ENCODE measurements at regions not wholly inside any gene's neighbourhood (a gene's known extent, or its start where the extent isn't known, plus 50 kb on each side); places are given as distances from the start of the nearest gene placed in this dataset.

DNA sequence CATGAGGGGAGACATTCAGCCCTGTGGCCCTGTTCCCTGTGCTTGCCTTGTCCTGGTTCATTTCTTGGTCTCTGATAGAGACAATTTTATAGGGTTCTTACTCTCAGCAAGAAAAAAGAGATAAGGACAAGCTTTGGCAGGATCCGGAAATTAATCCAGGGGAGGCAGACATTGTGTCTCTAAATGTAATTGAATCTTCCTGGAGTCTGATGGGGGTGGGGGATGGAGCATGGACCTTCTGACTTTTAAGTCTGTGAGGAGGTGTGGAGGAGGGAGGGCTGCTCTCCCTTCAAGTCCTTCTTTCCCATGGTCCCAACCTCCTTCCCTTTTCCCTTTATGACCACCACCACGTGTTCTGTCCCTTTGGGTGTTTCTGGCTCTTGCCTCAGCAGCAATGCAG lies 512.7 kb downstream of the DHX35 start:
- in situ Hi-C loops (cut with HindIII; ENCODE audit: low sequenced_read_pairs) = no loop called here

DNA sequence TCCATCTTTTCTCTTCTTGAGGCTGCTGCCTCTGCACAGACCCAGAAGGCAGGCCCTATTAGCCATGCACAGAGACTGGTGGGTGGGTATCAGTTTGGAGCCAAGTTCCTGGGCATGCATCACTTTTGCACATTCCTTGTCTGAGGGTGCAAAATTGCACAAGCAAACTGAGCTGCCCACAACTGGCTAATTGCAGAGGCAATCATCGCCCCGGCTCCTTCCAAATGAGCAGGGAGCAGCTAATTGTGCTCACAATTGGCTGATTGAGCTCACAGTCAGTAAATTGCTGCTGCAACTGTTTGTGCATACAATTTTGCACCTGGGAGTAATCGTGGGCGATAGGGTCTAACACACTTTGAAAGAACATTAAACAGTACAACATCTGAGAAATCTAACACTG lies 511.4 kb downstream of the DHX35 start:
- in situ Hi-C loops (cut with HindIII; ENCODE audit: low sequenced_read_pairs) = no loop called here

DNA sequence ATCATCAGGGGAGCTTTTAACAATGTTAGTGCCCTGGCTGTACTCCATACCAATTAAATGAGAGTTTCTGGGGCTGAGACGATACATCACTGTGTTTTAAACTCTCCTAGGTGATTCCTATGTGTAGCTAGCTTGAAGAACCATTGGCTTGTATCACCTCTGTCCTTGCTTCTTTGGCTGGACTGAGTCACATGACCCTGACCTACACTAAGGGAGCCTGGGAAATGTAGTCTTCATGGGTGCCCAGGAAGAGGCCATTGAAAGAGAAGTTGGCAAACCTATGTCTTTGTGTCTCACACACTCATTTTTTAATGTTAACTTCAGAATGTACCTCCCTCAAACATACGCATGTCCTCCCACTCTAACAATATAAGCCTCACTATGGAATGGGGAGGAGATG lies 506.6 kb downstream of the DHX35 start:
- in situ Hi-C loops (cut with HindIII; ENCODE audit: low sequenced_read_pairs) = no loop called here

DNA sequence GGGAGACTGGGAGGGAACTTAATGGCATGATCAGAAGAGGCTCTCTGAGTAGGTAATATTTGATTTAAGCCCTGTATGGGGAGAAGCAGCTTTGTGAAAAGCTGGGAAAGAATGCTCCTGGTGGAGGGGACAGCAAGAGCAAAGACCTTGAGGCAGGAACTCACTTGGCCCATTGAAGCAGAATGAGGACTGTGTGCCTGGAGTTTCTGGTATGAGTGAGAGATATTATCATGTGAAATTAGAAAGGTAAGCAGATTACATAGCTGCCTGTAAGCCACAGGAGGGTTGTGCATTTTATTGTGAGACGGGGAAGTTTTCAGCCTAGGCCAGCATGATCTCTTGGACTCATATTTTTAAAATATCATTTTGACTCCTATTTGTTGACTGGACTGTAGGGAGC lies 502.1 kb downstream of the DHX35 start:
- in situ Hi-C loops (cut with HindIII; ENCODE audit: low sequenced_read_pairs) = no loop called here

DNA sequence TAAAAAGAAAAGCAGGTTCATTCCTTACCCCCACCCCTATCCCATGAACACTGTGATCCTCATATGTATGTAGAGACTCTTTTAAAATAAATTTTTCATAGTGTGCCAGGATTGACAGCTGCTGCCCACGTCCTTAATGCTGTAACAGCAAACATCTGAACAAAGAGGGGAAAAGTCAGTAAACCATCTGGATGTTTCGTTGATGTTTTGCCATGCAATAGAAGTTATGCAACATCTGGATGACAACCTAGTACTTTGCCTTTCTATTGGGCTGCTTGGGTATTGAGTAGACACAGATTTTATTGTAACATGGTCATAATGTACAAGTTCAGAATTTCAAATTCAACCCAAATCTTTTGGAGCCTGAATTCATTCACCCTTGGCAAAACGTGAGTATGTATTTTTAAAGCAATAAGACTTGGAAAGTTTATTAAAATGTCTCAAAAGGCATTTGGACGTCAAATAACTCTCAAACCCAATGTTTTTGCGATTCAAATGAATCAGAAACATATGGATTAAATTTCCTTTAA lies 500.3 kb downstream of the DHX35 start:
- in situ Hi-C loops (cut with HindIII; ENCODE audit: low sequenced_read_pairs) = no loop called here

DNA sequence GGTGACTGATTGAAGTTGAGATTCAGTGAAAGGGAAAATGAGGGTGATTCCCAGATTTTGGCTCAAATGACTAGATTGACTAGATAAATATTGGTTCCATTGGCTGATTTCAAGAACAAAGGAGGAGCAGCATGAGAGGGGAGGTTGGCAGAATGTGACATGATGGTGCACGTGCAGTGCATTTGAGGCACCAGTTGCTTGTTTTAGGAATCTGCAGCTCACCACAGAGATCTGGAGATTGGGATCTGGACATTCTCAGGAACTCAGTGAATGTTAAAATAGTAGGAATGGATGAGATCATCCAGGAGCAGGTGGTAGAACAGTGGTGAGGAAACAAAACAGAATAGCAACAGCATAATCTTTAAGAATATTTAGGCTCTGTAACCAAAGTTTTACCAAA lies 496.3 kb downstream of the DHX35 start:
- in situ Hi-C loops (cut with HindIII; ENCODE audit: low sequenced_read_pairs) = no loop called here

DNA sequence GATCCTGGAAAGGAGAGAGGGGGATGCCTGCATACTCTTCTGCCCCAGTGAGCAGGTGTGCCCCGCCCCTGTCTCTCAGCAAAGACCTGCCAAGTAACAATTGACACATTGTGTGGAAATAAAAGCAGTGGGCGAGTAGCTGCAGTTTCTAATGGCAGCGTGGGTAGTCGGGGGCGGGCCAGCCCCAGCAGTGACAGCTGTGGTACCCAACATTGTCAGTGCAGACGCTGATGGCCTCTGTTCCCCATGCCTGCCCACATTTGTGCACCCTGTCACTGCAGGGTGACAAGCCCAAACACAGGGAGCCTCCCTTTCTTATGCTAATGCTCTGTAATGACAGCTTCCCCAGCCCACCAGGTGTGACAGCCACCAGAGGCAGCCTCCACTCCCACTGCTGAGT lies 491.7 kb downstream of the DHX35 start:
- in situ Hi-C loops (cut with HindIII; ENCODE audit: low sequenced_read_pairs) = no loop called here

DNA sequence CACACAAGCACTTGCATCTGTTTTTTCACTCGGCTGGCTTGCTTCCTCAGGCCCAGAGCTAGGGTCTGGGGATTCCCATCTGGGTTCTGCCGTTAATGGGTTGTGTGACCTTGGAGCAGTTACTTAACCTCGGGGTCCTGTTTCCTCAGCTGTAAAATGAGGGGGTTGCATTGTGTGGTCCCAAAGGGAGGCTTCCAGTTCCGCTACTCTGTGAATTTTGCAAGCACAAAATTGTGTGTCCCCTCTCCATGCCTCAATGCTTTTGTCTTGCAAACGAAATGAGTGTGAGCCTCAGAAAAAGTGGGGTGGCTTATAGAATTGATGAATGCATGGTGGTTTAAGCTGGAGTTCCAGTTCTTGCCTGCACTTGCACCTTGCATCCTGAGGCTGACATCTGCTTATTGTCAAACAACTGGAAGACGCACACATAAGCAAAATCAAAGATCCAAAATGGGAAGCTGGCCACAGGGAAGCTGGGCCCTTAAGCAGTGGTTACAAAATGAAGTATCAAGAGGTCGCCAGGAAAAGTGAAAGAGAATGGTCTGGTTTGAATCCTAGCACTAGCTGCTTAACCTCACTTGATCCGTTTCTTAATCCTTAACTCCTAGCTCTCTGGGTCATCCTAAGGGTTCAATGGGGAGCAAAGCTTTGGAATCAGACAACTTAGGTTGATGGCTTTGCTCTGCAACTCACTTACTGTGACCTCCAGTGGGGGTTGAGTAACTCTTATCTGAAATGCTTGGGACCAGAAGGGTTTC lies 490.6 kb downstream of the DHX35 start:
- in situ Hi-C loops (cut with HindIII; ENCODE audit: low sequenced_read_pairs) = no loop called here

DNA sequence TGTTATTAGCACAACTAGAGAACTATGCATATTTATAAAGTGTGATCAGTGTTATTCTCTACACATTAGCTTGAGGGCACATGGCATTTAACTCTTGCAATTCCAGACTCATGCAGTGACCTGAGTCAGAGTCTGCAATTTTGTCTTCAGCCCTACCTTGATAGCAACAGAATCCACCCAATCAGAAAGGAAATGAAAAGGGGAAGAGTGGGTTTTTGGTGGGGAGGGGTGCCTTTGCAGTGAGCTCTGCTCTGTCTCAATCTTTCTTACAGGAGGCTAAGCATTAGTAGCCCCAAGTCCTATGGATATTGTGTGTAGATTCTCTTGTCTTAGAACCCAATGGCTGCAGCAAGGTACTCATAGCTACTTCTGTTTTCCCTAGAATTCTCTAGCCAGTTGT lies 489.2 kb downstream of the DHX35 start:
- in situ Hi-C loops (cut with HindIII; ENCODE audit: low sequenced_read_pairs) = no loop called here

DNA sequence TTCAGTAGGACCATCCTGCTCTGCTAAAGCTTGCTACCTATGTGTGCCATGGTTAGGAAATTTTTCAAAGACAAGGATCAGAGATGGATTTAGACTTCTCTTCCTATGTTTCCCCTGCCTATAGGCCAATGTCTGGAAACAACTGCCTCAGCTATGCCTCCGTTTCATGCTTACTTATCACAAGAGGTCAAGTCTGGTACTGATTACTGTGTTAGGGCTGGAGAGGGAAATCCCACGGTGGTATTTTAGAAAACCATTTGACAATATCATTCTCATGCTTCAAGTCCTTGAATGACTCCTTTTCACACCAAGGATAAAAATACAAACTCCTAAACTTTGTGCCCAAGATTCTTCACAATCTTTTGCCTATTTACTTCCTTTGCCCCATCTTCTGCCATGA lies 484.3 kb downstream of the DHX35 start:
- in situ Hi-C loops (cut with HindIII; ENCODE audit: low sequenced_read_pairs) = no loop called here

DNA sequence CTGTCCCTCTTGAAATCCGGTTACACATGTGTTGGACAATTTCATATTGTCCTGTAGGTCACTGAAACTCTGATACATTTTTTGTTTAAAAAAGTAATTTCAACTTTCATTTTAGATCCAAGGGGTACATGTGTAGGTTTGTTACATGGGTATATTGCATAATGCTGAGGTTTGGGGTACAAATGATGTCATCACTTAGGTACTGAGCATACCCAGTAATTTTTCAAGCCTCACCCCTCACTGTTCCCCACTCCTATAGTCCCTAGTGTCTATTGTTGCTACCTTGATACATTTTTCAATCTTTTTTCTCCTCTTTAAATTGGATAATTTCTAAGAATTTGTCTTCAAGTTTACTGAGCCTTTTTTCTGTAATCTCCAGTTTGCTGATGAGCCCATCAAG lies 483.0 kb downstream of the DHX35 start:
- in situ Hi-C loops (cut with HindIII; ENCODE audit: low sequenced_read_pairs) = no loop called here

DNA sequence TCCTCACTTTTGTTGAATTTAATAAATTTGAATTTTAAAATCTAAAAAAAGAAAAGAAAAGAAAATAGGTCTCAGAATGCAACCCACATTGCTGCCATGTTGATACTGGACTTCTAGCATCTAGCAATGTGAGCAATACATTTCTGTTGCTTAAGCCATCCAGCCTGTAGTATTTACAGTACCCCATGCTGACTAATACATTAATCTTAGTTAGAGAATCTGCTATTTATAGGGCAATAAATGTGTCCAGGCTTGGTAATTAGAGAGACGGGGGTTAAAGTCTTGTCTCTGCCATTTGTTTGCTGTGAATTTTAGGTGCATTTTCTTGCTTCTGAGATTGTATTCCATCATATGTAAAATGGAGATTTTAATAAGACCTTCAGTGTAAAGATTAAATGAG lies 471.3 kb downstream of the DHX35 start:
- in situ Hi-C loops (cut with HindIII; ENCODE audit: low sequenced_read_pairs) = no loop called here

DNA sequence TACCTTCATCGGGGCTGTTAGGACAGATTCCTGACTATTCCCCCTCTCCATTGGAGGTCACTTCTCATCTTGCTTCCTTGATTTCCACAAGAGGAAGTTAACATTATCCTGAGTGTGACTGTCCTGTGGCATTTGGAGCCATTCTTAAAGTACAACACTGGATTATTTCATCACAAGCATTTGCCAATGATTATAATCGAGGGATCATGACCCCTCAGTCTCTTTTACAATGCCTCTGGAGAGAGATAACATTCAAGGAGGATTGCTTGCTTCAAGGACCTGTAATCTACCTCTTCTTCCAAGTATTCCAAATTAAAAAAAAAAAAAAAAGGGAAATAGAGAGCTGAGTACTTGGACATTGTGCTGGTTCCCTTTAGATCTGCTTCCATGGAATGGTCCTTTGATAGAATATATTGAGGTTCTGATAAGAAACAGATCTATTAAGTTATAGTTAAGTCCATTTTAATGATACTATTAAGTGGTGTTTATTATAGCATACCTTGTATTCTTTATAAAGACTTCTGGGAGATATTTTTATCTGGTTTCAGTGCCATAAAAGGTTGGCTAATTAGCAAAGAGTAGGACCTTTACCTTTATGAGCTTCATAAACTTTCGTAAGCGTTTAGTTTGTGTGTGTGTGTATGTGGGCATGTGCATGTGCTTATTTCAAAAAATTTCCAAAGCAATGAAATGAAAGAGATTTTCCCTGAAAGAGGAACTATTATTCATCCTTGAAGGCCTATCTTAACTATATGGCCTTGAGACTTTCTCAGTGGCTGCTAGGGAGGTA lies 469.1 kb downstream of the DHX35 start:
- in situ Hi-C loops (cut with HindIII; ENCODE audit: low sequenced_read_pairs) = no loop called here

DNA sequence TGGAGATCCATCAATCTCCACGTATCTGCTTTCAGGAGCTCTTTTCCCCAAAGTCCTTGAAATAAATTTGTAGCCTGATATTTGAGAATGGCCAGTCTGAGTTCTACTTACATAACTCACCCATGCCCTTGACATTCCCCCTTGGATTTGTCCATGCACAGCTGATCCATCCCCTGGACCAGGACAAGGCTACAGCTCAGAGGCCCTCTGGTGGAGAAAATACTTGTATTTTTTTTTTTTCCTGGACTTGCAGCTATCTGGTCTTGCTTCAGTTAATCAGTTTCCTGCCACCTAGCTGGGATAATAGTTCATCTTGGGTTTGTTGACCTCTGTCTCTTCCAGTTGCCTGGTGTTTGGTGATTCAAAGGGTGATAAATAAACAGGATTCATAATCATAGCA lies 467.6 kb downstream of the DHX35 start:
- in situ Hi-C loops (cut with HindIII; ENCODE audit: low sequenced_read_pairs) = no loop called here

DNA sequence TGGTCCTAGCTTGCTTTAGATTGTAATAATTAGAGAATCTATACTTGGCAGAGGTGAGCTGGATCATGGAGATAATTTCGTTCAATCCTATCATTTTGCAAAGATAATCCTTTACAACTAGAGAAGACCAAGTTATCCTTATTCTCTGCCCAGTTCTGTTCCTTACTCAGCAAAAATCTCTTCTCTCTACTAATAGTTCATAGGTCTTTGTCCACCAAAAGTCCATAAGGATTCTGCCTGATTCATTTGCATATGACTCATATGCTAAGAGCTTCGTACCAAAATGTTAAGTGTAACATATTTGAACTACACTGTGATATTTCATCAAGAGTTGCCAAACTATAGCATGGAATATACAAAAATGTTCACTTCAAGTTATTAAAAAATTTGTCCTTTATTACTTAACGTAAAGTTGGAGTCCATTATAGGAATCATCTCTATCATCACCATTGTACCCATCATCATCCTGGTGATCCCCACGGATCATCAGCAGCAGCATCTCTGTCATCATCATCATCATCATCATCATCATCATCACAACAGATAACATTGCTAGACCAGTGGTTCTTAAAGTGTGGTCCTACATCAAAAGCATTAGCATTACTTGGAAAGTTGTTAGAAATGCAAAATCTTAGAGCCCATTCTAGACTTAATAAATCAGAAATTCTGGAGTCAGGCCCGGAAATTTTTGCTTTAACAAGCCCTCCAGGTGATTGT lies 463.0 kb downstream of the DHX35 start:
- in situ Hi-C loops (cut with HindIII; ENCODE audit: low sequenced_read_pairs) = no loop called here

DNA sequence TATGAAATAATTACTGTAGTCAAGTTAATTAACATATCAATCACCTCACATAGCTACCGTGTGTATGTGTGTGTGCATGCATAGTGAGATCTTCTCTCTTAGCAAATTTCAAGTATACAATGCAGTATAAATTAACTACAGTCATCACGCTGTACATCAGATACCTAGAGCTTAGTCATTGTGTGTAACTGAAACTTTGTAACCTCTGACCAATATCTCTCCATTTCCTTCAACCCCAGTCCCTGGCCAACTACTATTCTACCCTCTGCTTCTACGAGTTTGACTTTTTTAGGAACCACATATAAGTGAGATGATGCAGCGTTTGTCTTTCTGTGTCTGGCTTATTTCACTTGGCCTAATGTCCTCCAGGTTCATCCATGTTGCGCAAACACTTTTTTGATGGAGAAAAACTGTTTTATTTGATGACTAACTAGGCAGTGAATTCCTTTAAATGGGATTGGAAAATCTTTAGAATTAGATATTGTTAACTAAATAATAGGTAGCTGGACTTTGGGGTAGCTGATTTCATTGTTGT lies 459.5 kb downstream of the DHX35 start:
- in situ Hi-C loops (cut with HindIII; ENCODE audit: low sequenced_read_pairs) = no loop called here

DNA sequence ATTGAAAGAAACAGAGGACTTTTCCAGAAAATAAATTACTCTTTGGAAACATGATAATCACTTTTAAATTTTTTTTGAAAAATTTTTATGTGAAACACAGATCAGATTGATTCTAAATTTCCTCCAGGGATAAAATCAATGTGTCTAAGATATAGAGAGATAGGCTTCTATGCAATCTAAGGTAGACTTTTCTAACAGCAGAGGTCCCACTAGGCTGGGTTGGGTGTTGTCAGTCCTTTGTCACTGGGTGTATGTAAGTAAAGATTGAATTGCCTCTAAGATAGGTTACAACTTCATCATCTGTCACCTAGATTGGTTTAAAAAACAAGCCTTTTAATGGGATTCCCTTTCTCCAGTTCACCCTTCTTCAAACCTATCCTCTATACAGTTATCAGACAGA lies 449.9 kb downstream of the DHX35 start:
- in situ Hi-C loops (cut with HindIII; ENCODE audit: low sequenced_read_pairs) = no loop called here

DNA sequence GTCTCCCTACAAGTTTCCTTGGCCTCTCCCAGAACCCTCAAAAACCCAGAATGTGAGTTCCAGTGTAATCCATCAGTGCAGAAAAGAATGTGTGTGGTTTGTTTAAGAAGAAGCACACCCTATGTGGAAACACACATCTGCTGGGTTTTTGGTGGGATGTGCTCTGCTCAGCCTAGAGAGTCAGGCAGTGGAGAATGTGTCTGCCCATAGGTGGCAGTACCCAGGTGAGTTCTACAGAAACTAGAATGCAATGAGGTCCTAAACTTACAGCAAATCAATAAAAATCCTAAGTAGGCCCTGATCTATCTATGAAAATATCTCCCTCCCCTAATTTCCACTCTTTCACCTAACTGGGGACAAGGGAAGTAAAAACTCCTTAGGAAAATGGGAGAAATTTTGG lies 437.3 kb downstream of the DHX35 start:
- in situ Hi-C loops (cut with HindIII; ENCODE audit: low sequenced_read_pairs) = no loop called here

DNA sequence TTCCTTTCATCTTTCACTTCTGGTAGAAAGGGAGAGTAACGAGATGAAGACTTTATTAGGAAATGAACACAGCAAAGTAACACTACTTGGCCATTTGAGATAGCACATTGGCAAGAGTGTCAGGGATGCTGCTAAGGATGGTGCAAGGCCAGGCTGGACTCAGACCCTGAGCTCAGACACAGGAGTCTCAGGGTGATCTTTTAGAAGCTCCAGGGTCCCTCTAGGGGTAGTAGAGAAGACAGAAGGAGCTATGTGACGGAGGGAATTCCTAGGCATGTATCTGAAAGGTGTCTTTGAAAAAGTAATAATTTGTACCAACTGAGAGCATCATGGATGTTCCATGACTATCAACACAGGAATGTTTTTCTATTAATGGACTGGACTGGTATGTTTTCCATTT lies 436.5 kb downstream of the DHX35 start:
- in situ Hi-C loops (cut with HindIII; ENCODE audit: low sequenced_read_pairs) = no loop called here

DNA sequence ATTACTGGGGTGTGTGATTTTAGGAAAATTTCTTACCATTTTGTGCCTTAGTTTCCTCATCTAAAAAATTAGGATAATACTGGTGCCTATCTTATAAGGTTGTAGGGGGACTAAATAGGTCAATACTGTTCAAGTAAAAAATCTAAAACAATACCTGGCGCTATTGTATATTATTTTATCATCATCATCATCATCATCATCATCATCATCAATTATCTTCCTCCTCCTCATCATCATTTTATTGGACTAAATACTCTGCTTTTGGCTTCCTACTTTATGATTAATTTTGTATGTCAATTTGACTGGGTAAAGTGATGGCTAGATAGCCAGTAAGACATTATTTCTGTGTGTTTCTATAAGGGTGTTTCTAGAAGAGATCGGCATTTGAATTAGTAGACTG lies 435.5 kb downstream of the DHX35 start:
- in situ Hi-C loops (cut with HindIII; ENCODE audit: low sequenced_read_pairs) = no loop called here

DNA sequence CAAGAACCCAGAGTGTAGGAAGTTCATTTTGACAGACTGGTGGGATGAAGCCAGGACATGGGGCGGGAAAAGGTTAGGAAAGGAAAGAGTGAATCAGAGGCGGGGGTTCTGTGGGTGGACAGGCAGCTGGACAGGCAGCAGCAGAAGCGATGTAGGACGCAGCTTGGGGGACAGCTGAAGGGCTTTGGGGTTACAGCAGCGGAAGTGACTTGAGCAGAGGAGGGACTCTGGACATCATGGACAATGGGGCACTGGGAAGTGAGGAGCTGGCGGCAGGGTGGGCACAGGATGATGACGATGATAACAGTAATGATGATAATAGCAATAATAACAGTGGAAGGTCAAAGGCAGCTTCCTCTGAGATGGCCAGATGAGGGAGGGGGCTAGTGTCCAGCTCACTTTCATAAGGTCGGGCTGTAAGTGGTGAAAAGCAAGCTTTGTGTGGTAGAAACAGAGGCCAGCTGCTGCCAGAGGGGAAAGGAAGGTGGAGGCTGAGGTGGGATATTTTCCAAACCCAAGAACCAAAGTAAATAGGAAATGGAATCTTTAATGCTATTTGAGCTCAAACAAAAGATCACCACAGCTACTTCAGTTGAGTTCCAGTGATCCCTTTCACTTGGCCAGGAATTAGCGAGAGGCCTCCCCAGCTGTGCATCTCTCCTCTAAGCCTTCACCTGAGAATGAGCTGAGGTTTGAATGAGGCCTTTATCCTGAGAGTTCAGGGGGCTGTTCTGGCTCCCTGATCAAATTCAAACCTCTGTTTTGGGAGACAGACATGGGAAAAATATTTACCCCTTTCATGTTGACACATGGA lies 433.5 kb downstream of the DHX35 start:
- in situ Hi-C loops (cut with HindIII; ENCODE audit: low sequenced_read_pairs) = no loop called here

Measured in DLD1 (cell line).